RPMI8226 (cell line): ENCODE measurements at regions not wholly inside any gene's neighbourhood (a gene's known extent, or its start where the extent isn't known, plus 50 kb on each side); places are given as distances from the start of the nearest gene placed in this dataset.
"Not testable (repeated sequence)": the region's sequence is repeated elsewhere in the genome, so short reads cannot be mapped to it uniquely, and the experiment has no call there.

ENCODE experiments used
- DNase-seq: peaks from one replicate; pipeline ENCODE4 v3.0.0-alpha.2; 2015

GRCh38 chr7:67301667-67302066 is 305.0 kb downstream of the TYW1 start:
- no peak for DNase-seq

- peak; percentile 100 for DNase-seq
Measured at GRCh38 chr7:67302113-67303039, 305.7 kb downstream of the TYW1 start.

GRCh38 chr7:67304846-67305245 is 308.2 kb downstream of the TYW1 start:
- DNase-seq: not testable (repeated sequence)

- no peak for DNase-seq
Measured at GRCh38 chr7:67306331-67306730, 309.7 kb downstream of the TYW1 start.

GRCh38 chr7:67309764-67310549 is 313.3 kb downstream of the TYW1 start:
- DNase-seq: no peak

- DNase-seq: no peak
Measured at GRCh38 chr7:67311901-67312300, 315.3 kb downstream of the TYW1 start.

GRCh38 chr7:67313213-67313612 is 316.6 kb downstream of the TYW1 start:
- DNase-seq: no peak

- DNase-seq: not testable (repeated sequence)
Measured at GRCh38 chr7:67316902-67317301, 320.3 kb downstream of the TYW1 start.

GRCh38 chr7:67328257-67328656 is 331.6 kb downstream of the TYW1 start:
- DNase-seq: not testable (repeated sequence)

GRCh38 chr7:67335165-67335564 is 338.5 kb downstream of the TYW1 start:
- not testable (repeated sequence) for DNase-seq

GRCh38 chr7:67335663-67336062 is 339.0 kb downstream of the TYW1 start:
- not testable (repeated sequence) for DNase-seq

GRCh38 chr7:67338545-67338944 is 341.9 kb downstream of the TYW1 start:
- DNase-seq: not testable (repeated sequence)

GRCh38 chr7:67341153-67341768 is 344.6 kb downstream of the TYW1 start:
- DNase-seq: no peak

GRCh38 chr7:67343114-67343513 is 346.5 kb downstream of the TYW1 start:
- DNase-seq: no peak

GRCh38 chr7:67343572-67343971 is 346.9 kb downstream of the TYW1 start:
- no peak for DNase-seq

- no peak for DNase-seq
Measured at GRCh38 chr7:67344481-67345193, 348.0 kb downstream of the TYW1 start.

- DNase-seq: no peak
Measured at GRCh38 chr7:67346126-67346525, 349.5 kb downstream of the TYW1 start.

GRCh38 chr7:67346876-67347275 is 350.2 kb downstream of the TYW1 start:
- DNase-seq: no peak

GRCh38 chr7:67348171-67348570 is 351.5 kb downstream of the TYW1 start:
- DNase-seq: no peak

GRCh38 chr7:67357653-67358052 is 361.0 kb downstream of the TYW1 start:
- DNase-seq: not testable (repeated sequence)

- not testable (repeated sequence) for DNase-seq
Measured at GRCh38 chr7:67358316-67358715, 361.7 kb downstream of the TYW1 start.

GRCh38 chr7:67358738-67359137 is 362.1 kb downstream of the TYW1 start:
- DNase-seq: not testable (repeated sequence)

- no peak for DNase-seq
Measured at GRCh38 chr7:67359900-67360299, 363.3 kb downstream of the TYW1 start.
